Eye (tissue), 1 donor: ENCODE measurements at regions not wholly inside any gene's neighbourhood (a gene's known extent, or its start where the extent isn't known, plus 50 kb on each side); places are given as distances from the start of the nearest gene placed in this dataset.
"Not testable (repeated sequence)": the region's sequence is repeated elsewhere in the genome, so short reads cannot be mapped to it uniquely, and the experiment has no call there.

ENCODE experiments used
- DNase-seq: peaks from one replicate; pipeline ENCODE4 v3.0.0-alpha.2; 2015

- DNase-seq, result not testable (repeated sequence)
These were observed 1191.2 kb downstream of the TMEM121 start for GRCh38 chr14:106717544-106717943.

- not testable (repeated sequence) for DNase-seq
These were observed 1193.5 kb downstream of the TMEM121 start for GRCh38 chr14:106719880-106720279.

- not testable (repeated sequence) for DNase-seq
These were observed 1195.5 kb downstream of the TMEM121 start for GRCh38 chr14:106721926-106722325.

- not testable (repeated sequence) for DNase-seq
These were observed 1196.7 kb downstream of the TMEM121 start for GRCh38 chr14:106722813-106723687.

- not testable (repeated sequence) for DNase-seq
These were observed 1201.6 kb downstream of the TMEM121 start for GRCh38 chr14:106727962-106728361.

- no peak for DNase-seq
These were observed 1202.2 kb downstream of the TMEM121 start for GRCh38 chr14:106728611-106729010.

- DNase-seq, result no peak
These were observed 1203.2 kb downstream of the TMEM121 start for GRCh38 chr14:106729551-106729950.

GRCh38 chr14:106733771-106734170, 1207.4 kb downstream of the TMEM121 start:
- DNase-seq, result no peak

GRCh38 chr14:106737021-106737420, 1210.6 kb downstream of the TMEM121 start:
- no peak for DNase-seq

GRCh38 chr14:106738075-106738474, 1211.7 kb downstream of the TMEM121 start:
- no peak for DNase-seq

GRCh38 chr14:106738598-106739258, 1212.3 kb downstream of the TMEM121 start:
- not testable (repeated sequence) for DNase-seq

GRCh38 chr14:106741086-106741827, 1214.9 kb downstream of the TMEM121 start:
- DNase-seq, result not testable (repeated sequence)

- not testable (repeated sequence) for DNase-seq
These were observed 1218.8 kb downstream of the TMEM121 start for GRCh38 chr14:106745016-106745767.

- DNase-seq, result not testable (repeated sequence)
These were observed 1223.7 kb downstream of the TMEM121 start for GRCh38 chr14:106750089-106750488.

- DNase-seq, result not testable (repeated sequence)
These were observed 1227.4 kb downstream of the TMEM121 start for GRCh38 chr14:106753751-106754150.

- DNase-seq, result not testable (repeated sequence)
These were observed 1231.1 kb downstream of the TMEM121 start for GRCh38 chr14:106757444-106757843.

GRCh38 chr14:106761886-106762816, 1235.8 kb downstream of the TMEM121 start:
- DNase-seq, result not testable (repeated sequence)

GRCh38 chr14:106764968-106765369, 1238.6 kb downstream of the TMEM121 start:
- DNase-seq, result not testable (repeated sequence)

GRCh38 chr14:106766145-106766544, 1239.8 kb downstream of the TMEM121 start:
- DNase-seq, result no peak

- not testable (repeated sequence) for DNase-seq
These were observed 1240.3 kb downstream of the TMEM121 start for GRCh38 chr14:106766551-106767277.
